Body of pancreas (tissue), 4 donors: ENCODE measurements at regions not wholly inside any gene's neighbourhood (a gene's known extent, or its start where the extent isn't known, plus 50 kb on each side); places are given as distances from the start of the nearest gene placed in this dataset.

ENCODE experiments used
- POLR2A ChIP-seq, 3 donors: fragments of 450-650 bp; IDR thresholded peaks; one replicate each; pipeline ENCODE4 v1.6.1; 2016; ENCODE audit warnings: antibody characterized with exemption in 3 of 3, mild to moderate bottlenecking in 2 of 3
- TF ChIP-seq, protein P1 (sequence below), 7 experiments: fragments of 450-650 bp in 4 of 7; fragments of 200-600 bp in 3 of 7; sonication (generic) in 3 of 7; IDR thresholded peaks; one replicate each; pipeline ENCODE4 v1.5.1; 2016 to 2019; ENCODE audit warnings: antibody characterized with exemption in 7 of 7

GRCh38 chr12:127278351-127278750 is 988.6 kb upstream of the TMEM132C start:
- no peak for TF ChIP-seq POLR2A (IDR thresholded peaks at IDR 0.05)
- TF ChIP-seq, protein P1, sequence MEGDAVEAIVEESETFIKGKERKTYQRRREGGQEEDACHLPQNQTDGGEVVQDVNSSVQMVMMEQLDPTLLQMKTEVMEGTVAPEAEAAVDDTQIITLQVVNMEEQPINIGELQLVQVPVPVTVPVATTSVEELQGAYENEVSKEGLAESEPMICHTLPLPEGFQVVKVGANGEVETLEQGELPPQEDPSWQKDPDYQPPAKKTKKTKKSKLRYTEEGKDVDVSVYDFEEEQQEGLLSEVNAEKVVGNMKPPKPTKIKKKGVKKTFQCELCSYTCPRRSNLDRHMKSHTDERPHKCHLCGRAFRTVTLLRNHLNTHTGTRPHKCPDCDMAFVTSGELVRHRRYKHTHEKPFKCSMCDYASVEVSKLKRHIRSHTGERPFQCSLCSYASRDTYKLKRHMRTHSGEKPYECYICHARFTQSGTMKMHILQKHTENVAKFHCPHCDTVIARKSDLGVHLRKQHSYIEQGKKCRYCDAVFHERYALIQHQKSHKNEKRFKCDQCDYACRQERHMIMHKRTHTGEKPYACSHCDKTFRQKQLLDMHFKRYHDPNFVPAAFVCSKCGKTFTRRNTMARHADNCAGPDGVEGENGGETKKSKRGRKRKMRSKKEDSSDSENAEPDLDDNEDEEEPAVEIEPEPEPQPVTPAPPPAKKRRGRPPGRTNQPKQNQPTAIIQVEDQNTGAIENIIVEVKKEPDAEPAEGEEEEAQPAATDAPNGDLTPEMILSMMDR (IDR thresholded peaks at IDR 0.05), result no peak
